DOHH2 (cell line): ENCODE measurements at regions not wholly inside any gene's neighbourhood (a gene's known extent, or its start where the extent isn't known, plus 50 kb on each side); places are given as distances from the start of the nearest gene placed in this dataset.

Experiments
- H3F3A ChIP-seq: fragments of 200-600 bp; sonication (generic), shearing (Covaris generic); 2 replicates; pipeline ENCODE4 v1.6.0; 2016; ENCODE audit warnings: antibody characterized with exemption, mild to moderate bottlenecking; ENCODE audit not compliant: control insufficient read depth, insufficient read depth
- H3K27ac ChIP-seq: fragments of 200-600 bp; sonication (generic); 2 replicates; pipeline ENCODE4 v1.5.1; 2014; ENCODE audit warnings: low read depth, mild to moderate bottlenecking, low read length, moderate library complexity
- H3K27me3 ChIP-seq: fragments of 200-600 bp; sonication (generic); 2 replicates; pipeline ENCODE4 v1.6.1; 2014; ENCODE audit warnings: mild to moderate bottlenecking, low read length, mixed read lengths; ENCODE audit not compliant: control insufficient read depth
- H3K36me3 ChIP-seq: fragments of 200-600 bp; sonication (generic); 2 replicates; pipeline ENCODE4 v1.6.1; 2014; ENCODE audit warnings: mild to moderate bottlenecking, low read length, moderate library complexity, mixed read lengths; ENCODE audit not compliant: control insufficient read depth
- H3K4me1 ChIP-seq: fragments of 200-600 bp; sonication (generic); 2 replicates; pipeline ENCODE4 v1.6.1; 2014; ENCODE audit warnings: mild to moderate bottlenecking, low read length, mixed read lengths; ENCODE audit not compliant: control insufficient read depth
- H3K4me2 ChIP-seq: fragments of 200-600 bp; sonication (generic); 2 replicates; pipeline ENCODE4 v1.6.0; 2014; ENCODE audit warnings: mild to moderate bottlenecking, low read length, moderate library complexity
- H3K4me3 ChIP-seq: fragments of 200-600 bp; sonication (generic); 2 replicates; pipeline ENCODE4 v1.5.1; 2014; ENCODE audit warnings: mild to moderate bottlenecking, low read length, mixed read lengths
- H3K79me2 ChIP-seq: fragments of 200-600 bp; sonication (generic); 2 replicates; pipeline ENCODE4 v1.6.1; 2014; ENCODE audit warnings: mild to moderate bottlenecking, low read length, mixed read lengths; ENCODE audit not compliant: control insufficient read depth
- H3K9me2 ChIP-seq: fragments of 200-600 bp; sonication (generic); replicated peaks from 2 replicates; pipeline ENCODE4 v1.6.1; 2014; ENCODE audit warnings: mild to moderate bottlenecking, low read length, mixed read lengths; ENCODE audit not compliant: control insufficient read depth
- H3K9me3 ChIP-seq: fragments of 200-600 bp; sonication (generic); 2 replicates; pipeline ENCODE4 v1.6.1; 2014; ENCODE audit warnings: antibody characterized with exemption, low read length, mixed read lengths; ENCODE audit not compliant: control insufficient read depth, insufficient read depth
- H4K20me1 ChIP-seq: fragments of 200-600 bp; sonication (generic); 2 replicates; pipeline ENCODE4 v1.6.0; 2014; ENCODE audit warnings: low read depth, mild to moderate bottlenecking, antibody characterized with exemption, low read length, moderate library complexity; ENCODE audit not compliant: control insufficient read depth, insufficient read depth
- EZH2phosphoT487 ChIP-seq: fragments of 200-600 bp; sonication (generic); IDR thresholded peaks from 2 replicates; pipeline ENCODE4 v1.6.1; 2017; ENCODE audit warnings: borderline replicate concordance, mild to moderate bottlenecking, antibody characterized with exemption, low read length, moderate library complexity, mixed read lengths
- TF ChIP-seq, protein P1 (sequence below): fragments of 200-600 bp; sonication (generic); IDR thresholded peaks from one replicate; pipeline ENCODE4 v1.5.1; 2014; ENCODE audit warnings: antibody characterized with exemption, mild to moderate bottlenecking, low read depth, low read length; ENCODE audit not compliant: poor library complexity, severe bottlenecking

DNA sequence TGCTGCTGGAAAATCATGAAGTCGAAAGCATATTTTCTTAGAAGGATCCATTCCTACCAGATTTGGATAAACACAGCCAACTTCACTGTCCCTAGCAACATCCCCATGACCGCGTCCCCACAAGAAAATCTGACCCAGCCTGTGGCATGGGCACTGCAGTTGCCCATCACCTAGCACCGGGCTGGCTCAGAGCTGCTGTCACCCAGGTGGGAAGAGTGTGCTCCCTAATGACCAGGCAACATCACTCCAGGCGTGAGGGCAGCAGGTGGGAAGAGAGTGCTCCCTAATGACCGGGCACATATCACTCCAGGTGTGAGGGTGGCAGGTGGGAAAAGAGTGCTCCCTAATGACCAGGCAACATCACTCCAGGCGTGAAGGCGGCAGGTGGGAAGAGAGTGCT, 238.0 kb downstream of the TBXT start:
- Histone ChIP-seq H3K4me3 (no peak overlapping the region), H3K9me2 (no peaks in the 10 kb centered on the region), H3K9me3 (no peaks in the 10 kb centered on the region), H3K79me2 (no peaks in the 10 kb centered on the region), H4K20me1 (no peaks in the 10 kb centered on the region), H3K36me3 (no peaks in the 10 kb centered on the region), H3K4me1 (no peaks in the 10 kb centered on the region), H3F3A (no peaks in the 10 kb centered on the region), H3K27ac (no peak overlapping the region), H3K4me2 (no peak overlapping the region), H3K27me3 (no peaks in the 10 kb centered on the region; the same call in 1 of the 2 replicates)
- TF ChIP-seq, protein P1, sequence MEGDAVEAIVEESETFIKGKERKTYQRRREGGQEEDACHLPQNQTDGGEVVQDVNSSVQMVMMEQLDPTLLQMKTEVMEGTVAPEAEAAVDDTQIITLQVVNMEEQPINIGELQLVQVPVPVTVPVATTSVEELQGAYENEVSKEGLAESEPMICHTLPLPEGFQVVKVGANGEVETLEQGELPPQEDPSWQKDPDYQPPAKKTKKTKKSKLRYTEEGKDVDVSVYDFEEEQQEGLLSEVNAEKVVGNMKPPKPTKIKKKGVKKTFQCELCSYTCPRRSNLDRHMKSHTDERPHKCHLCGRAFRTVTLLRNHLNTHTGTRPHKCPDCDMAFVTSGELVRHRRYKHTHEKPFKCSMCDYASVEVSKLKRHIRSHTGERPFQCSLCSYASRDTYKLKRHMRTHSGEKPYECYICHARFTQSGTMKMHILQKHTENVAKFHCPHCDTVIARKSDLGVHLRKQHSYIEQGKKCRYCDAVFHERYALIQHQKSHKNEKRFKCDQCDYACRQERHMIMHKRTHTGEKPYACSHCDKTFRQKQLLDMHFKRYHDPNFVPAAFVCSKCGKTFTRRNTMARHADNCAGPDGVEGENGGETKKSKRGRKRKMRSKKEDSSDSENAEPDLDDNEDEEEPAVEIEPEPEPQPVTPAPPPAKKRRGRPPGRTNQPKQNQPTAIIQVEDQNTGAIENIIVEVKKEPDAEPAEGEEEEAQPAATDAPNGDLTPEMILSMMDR: no peak

DNA sequence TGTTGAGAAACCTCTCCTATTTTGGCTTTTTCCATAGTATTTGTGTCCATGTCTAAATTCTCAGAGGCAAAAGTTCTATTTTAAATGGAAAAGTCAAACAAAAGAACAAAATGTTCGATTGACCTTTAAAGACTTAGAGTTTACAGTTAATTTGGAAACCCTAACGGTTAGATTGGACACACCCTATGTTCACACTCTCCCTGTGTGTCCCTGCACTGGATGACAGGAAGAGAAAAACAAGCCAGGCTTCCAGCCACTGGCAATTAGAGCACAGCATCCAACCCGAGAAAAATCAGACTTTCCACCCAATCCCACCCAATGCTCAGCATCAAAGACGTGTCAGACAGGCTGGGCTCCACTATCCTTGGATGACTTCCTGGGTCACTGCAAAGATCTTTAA, 241.3 kb downstream of the TBXT start:
- Histone ChIP-seq H3K4me2 (no peak overlapping the region), H3F3A (no peaks in the 10 kb centered on the region), H3K9me3 (no peaks in the 10 kb centered on the region), H3K27me3 (no peaks in the 10 kb centered on the region; the same call in 1 of the 2 replicates), H3K27ac (no peak overlapping the region), H3K4me3 (no peak overlapping the region), H3K79me2 (no peaks in the 10 kb centered on the region), H3K4me1 (no peaks in the 10 kb centered on the region), H4K20me1 (no peaks in the 10 kb centered on the region), H3K36me3 (no peaks in the 10 kb centered on the region), H3K9me2 (no peaks in the 10 kb centered on the region)
- TF ChIP-seq EZH2phosphoT487: no peak
- TF ChIP-seq, protein P1: no peak

DNA sequence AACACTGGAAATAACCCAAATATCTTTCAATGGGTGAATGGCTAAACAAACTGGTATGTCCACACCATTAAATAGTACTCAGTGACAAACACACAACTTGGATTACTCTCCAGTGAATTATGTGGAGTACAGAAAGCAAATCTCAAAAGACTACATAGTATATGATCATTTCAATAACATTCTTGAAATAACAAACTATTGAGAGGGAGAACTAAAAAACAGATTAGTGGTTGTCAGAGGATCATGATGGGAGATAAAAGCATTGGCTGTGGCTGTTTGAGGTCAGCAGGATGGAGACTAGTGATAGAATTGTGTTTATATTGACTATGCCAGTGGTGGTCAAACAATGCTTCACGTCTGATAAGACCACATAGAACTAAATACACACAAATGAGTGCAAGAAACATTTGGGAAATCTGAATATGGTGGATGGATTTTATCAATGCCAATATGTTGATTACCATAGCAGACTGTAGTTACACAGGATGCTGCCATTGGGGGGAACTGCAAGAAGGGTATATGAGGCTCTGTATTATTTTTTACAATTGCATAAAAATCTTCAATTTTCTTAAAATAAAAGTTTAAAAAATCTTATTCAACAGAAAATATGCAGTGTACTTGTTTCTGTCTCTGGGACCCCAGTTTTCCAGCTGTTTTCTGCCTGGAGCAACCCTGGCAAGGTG, 242.0 kb downstream of the TBXT start:
- no peaks in the 10 kb centered on the region for H3K36me3 ChIP-seq
- H3K4me2 ChIP-seq: no peak overlapping the region
- H4K20me1 ChIP-seq: no peaks in the 10 kb centered on the region
- no peak overlapping the region for H3K27ac ChIP-seq
- H3K4me3 ChIP-seq: no peak overlapping the region
- no peaks in the 10 kb centered on the region for H3K9me3 ChIP-seq
- no peaks in the 10 kb centered on the region for H3F3A ChIP-seq
- H3K27me3 ChIP-seq: no peaks in the 10 kb centered on the region; the same call in 1 of the 2 replicates
- no peaks in the 10 kb centered on the region for H3K4me1 ChIP-seq
- no peaks in the 10 kb centered on the region for H3K9me2 ChIP-seq
- no peaks in the 10 kb centered on the region for H3K79me2 ChIP-seq
- TF ChIP-seq EZH2phosphoT487: no peak
- TF ChIP-seq, protein P1: no peak
